Fibroblast of villous mesenchyme (primary cell): ENCODE measurements at regions not wholly inside any gene's neighbourhood (a gene's known extent, or its start where the extent isn't known, plus 50 kb on each side); places are given as distances from the start of the nearest gene placed in this dataset.

Experiments
- DNase-seq: peaks from one replicate; pipeline ENCODE4 v3.0.0-alpha.2; 2010; ENCODE audit warnings: low read depth
- H3K4me3 ChIP-seq: 2 replicates; pipeline ENCODE4 v1.5.1; 2011; ENCODE audit warnings: low read depth, mild to moderate bottlenecking, low read length
- TF ChIP-seq, protein P1 (sequence below): IDR thresholded peaks from 2 replicates; pipeline ENCODE4 v1.5.1; 2012; ENCODE audit warnings: low read depth, mild to moderate bottlenecking, low read length; ENCODE audit not compliant: insufficient read depth

DNA sequence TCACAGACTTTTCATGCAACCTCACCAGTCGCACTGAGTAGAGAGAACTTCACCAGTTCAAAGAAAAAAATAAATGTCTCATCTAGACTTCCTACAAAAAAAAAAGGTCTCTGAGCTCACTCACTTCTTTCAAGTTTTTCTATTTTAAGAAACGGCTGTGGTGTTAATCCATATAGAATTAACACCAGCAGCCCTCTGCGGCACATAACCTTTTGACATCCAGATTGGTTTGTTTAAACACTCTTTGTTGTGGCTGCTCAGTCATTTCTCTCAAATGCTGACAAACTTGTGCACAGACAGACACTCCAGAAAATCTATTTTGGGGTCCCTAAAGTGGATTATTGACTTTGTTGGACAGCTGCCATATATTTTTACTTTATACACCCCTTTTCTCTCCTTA lies 874.9 kb downstream of the EFNB2 start:
- TF ChIP-seq, protein P1, sequence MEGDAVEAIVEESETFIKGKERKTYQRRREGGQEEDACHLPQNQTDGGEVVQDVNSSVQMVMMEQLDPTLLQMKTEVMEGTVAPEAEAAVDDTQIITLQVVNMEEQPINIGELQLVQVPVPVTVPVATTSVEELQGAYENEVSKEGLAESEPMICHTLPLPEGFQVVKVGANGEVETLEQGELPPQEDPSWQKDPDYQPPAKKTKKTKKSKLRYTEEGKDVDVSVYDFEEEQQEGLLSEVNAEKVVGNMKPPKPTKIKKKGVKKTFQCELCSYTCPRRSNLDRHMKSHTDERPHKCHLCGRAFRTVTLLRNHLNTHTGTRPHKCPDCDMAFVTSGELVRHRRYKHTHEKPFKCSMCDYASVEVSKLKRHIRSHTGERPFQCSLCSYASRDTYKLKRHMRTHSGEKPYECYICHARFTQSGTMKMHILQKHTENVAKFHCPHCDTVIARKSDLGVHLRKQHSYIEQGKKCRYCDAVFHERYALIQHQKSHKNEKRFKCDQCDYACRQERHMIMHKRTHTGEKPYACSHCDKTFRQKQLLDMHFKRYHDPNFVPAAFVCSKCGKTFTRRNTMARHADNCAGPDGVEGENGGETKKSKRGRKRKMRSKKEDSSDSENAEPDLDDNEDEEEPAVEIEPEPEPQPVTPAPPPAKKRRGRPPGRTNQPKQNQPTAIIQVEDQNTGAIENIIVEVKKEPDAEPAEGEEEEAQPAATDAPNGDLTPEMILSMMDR, result no peak
- DNase-seq, result no peak
- H3K4me3 ChIP-seq, result no peak overlapping the region

DNA sequence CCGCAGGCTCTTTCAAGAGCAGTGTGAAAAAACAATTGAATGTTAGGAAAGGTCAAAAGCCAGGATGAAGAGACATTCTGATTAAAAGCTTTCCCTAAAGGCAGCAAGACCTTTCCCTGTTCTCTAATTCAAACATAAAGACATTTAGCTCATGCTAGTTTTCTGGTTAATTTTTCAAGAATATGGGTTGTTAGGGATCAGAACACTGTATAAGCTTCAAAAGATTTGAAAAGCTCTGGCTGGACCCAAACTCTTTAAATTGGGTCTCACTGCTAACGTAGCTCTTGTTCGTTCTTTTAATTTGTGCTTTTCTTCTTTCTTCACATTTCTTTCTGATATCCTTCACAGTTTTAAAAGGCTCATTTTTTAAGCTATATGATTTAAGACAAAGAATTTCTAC lies 877.0 kb downstream of the EFNB2 start:
- no peak overlapping the region for H3K4me3 ChIP-seq
- TF ChIP-seq, protein P1, result no peak
- DNase-seq, result no peak

DNA sequence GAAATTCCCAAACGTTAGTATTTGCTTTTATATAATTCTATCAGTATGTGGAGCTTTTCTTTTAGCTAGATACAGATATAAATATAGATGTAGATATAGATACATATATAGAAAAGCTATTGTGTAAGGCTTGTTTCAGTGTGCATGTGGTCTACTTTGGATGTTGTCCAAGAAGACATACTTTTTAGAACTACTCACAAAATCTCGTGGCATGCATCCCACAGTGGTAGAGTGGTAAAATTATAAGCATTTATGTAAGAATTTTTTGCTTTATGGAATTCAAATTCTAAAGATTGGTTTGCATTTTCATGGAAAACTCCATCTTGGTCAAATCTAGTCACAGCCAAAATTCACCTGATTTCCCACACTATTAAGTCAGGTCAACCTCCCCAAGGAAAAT lies 880.4 kb downstream of the EFNB2 start:
- TF ChIP-seq, protein P1, result no peak
- no peak overlapping the region for H3K4me3 ChIP-seq
- peak; percentile 30 for DNase-seq

DNA sequence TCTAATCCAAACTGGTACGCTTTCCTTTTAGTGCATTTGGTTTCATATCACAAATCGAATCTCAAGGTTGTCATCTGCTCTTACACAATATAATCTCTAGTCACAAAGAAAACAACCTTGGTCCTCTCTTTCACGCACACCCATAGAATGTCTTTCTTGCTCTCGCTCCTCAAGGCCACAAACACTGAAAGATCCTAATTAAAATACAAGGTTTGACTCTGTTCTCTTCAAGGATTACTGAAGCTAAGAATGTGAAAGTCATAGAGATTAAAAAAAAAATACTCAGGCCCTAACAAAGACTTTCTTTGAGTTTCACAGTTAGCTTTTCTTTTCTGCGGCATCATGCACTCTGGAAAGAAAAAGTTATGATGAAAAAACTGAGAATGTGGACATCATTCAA lies 891.5 kb downstream of the EFNB2 start:
- no peak for DNase-seq
- TF ChIP-seq, protein P1, result no peak
- no peak overlapping the region for H3K4me3 ChIP-seq

DNA sequence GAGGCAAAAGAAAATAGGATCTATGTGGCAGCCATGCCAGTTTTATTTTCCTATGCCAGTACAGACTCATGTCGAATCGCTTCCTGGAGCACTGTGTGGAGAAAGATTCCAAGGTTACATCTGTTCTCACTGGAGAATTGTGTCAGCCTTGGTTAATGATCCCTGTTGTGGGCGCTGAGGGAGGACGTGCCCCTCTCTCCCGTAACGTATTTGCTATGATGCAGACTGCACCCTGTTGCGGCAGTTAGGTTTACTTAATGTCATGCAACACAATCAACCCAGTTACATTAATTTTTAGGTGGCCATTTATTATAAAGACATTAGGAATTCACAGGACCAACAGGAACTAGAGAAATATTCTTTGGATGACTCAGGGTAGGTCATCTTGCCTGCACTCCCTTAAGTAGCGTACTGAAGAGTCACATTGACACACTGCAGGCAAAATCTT lies 892.9 kb downstream of the EFNB2 start:
- TF ChIP-seq, protein P1, result no peak
- no peak for DNase-seq
- H3K4me3 ChIP-seq, result no peak overlapping the region

DNA sequence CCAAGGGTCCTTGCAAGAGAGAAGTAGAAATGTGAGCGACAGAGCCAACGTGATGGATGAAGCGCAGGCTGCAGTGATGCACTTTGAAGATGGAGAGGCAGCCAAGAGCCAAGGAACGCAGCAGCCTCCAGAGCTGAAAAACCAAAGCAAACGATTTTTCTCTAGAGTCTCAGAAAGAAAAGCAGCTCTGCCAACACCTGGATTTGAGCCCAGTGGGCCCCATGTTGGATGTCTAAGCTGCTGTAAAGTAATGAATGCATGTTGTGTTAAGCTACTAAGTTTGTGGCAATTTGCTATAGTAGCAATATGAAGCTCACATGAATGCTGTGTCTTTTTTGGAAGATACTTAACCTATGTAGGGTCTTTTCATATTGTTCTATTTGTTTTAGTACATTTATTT lies 894.3 kb downstream of the EFNB2 start:
- H3K4me3 ChIP-seq, result no peak overlapping the region
- DNase-seq, result no peak
- TF ChIP-seq, protein P1, result no peak

DNA sequence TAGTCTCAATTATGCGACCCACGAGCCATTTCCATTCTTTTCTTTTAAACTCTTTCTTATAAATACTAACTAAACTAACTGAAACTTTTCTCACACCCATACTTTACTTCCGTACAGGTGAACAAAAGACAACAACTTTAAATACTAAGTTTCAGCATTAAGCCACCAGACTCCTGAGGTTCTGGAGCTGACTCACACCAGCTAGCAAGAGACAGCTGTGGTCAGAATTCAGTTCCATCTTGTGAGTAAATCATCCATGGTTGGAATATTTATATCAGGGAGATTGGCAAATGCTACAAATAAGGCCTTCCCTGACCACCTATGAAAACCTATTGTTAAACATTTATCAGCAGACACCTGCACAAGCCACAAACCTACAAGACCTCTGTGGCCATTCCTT lies 897.0 kb downstream of the EFNB2 start:
- no peak overlapping the region for H3K4me3 ChIP-seq
- TF ChIP-seq, protein P1, result no peak
- no peak for DNase-seq
